ENCODE measurements at regions not wholly inside any gene's neighbourhood (a gene's known extent, or its start where the extent isn't known, plus 50 kb on each side); places are given as distances from the start of the nearest gene placed in this dataset.

- 91 to 100% methylated on average over 1 of the region's 1 CpG for WGBS, 2 donors
- no peak for DNase-seq
- Histone ChIP-seq H3K4me1 (no peaks in the 10 kb centered on the region), H3K27me3 (no peaks in the 10 kb centered on the region), H3K9me3 (no peaks in the 10 kb centered on the region), H3K27ac (no peak overlapping the region), H3K36me3 (ENCODE audit: low read depth, missing control alignments) (no peaks in the 10 kb centered on the region), H3K4me3 (no peak overlapping the region)
- intact Hi-C loops (cut with DNase I; ENCODE audit: low total_unique reads): no loop called here
- TF ChIP-seq POLR2A (IDR thresholded peaks at IDR 0.05) (no peak), CTCF (IDR thresholded peaks at IDR 0.05) (no peak)
These were observed 317.7 kb downstream of the BMP4 start for GRCh38 chr14:53638966-53639365.

GRCh38 chr14:53634793-53635192, 321.8 kb downstream of the BMP4 start:
- 95 to 97% methylated on average over 4 of the region's 4 CpGs for WGBS, 2 donors
- intact Hi-C loops (cut with DNase I; ENCODE audit: low total_unique reads): no loop called here
- no peak overlapping the region for H3K4me3 ChIP-seq

GRCh38 chr14:53630336-53630735, 326.3 kb downstream of the BMP4 start:
- 34 to 40% methylated on average over 5 of the region's 5 CpGs for WGBS, 2 donors
- TF ChIP-seq POLR2A (IDR thresholded peaks at IDR 0.05) (no peak), CTCF (IDR thresholded peaks at IDR 0.05) (no peak)
- intact Hi-C loops (cut with DNase I; ENCODE audit: low total_unique reads): no loop called here
- no peak for DNase-seq
- no peak overlapping the region for H3K4me3 ChIP-seq
- H3K36me3 ChIP-seq (ENCODE audit: low read depth, missing control alignments): no peaks in the 10 kb centered on the region
- H3K27me3 ChIP-seq: no peaks in the 10 kb centered on the region
- no peaks in the 10 kb centered on the region for H3K9me3 ChIP-seq
- H3K4me1 ChIP-seq: no peaks in the 10 kb centered on the region
- H3K27ac ChIP-seq: no peak overlapping the region

More at GRCh38 chr14:53634793-53635192, 321.8 kb downstream of the BMP4 start:
- TF ChIP-seq CTCF (IDR thresholded peaks at IDR 0.05): no peak
- TF ChIP-seq POLR2A (IDR thresholded peaks at IDR 0.05): no peak
- Histone ChIP-seq H3K9me3 (no peaks in the 10 kb centered on the region), H3K36me3 (ENCODE audit: low read depth, missing control alignments) (no peaks in the 10 kb centered on the region), H3K27ac (no peak overlapping the region), H3K27me3 (no peaks in the 10 kb centered on the region), H3K4me1 (no peaks in the 10 kb centered on the region)
- DNase-seq: no peak

GRCh38 chr14:53628732-53629430, 327.7 kb downstream of the BMP4 start:
- no peaks in the 10 kb centered on the region for H3K4me1 ChIP-seq
- no peak overlapping the region for H3K4me3 ChIP-seq
- DNase-seq: no peak
- WGBS, 2 donors: 83 to 86% methylated on average over 6 of the region's 6 CpGs
- no peak overlapping the region for H3K27ac ChIP-seq
- intact Hi-C loops (cut with DNase I; ENCODE audit: low total_unique reads): no loop called here
- H3K36me3 ChIP-seq (ENCODE audit: low read depth, missing control alignments): no peaks in the 10 kb centered on the region
- H3K9me3 ChIP-seq: no peaks in the 10 kb centered on the region
- no peaks in the 10 kb centered on the region for H3K27me3 ChIP-seq
- TF ChIP-seq CTCF (IDR thresholded peaks at IDR 0.05): no peak
- TF ChIP-seq POLR2A (IDR thresholded peaks at IDR 0.05): no peak

GRCh38 chr14:53628261-53628660, 328.4 kb downstream of the BMP4 start:
- 83 to 90% methylated on average over 1 of the region's 1 CpG for WGBS, 2 donors
- no peak for DNase-seq

More at GRCh38 chr14:53628261-53628660, 328.4 kb downstream of the BMP4 start:
- Histone ChIP-seq H3K9me3 (no peaks in the 10 kb centered on the region), H3K4me1 (no peaks in the 10 kb centered on the region), H3K36me3 (ENCODE audit: low read depth, missing control alignments) (no peaks in the 10 kb centered on the region), H3K27me3 (no peaks in the 10 kb centered on the region), H3K4me3 (no peak overlapping the region), H3K27ac (no peak overlapping the region)
- TF ChIP-seq POLR2A (IDR thresholded peaks at IDR 0.05): no peak
- TF ChIP-seq CTCF (IDR thresholded peaks at IDR 0.05): no peak
- intact Hi-C loops (cut with DNase I; ENCODE audit: low total_unique reads): no loop called here

Measured in testis (tissue), 2 donors.